ENCODE measurements at regions not wholly inside any gene's neighbourhood (a gene's known extent, or its start where the extent isn't known, plus 50 kb on each side); places are given as distances from the start of the nearest gene placed in this dataset.

DNA sequence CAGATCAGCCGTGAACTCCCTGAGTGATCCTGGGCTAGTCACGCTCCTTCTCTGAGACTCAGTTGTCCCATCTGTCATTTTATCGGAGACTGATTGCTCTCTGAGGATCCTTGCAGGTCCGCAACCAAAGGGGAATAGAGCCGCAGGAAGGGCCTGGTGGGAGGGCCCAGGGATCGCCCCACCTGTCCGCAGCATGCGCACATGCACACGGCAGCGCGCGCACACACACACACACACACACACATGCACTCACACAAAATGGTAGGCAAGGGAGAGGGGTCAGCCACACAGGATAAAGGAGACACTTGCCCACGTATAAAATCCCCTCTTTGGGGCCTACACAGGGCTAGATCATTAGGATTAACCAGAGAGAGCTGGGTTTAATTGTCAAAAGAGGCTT, 95.6 kb upstream of the FOXP4 start:
- DNase-seq (ENCODE audit: low read depth in 2 of 3, low spot score in 1 of 3): no peak

GRCh38 chr6:41451039-41451438, 95.1 kb upstream of the FOXP4 start:
- no peak for DNase-seq (ENCODE audit: low read depth in 2 of 3, low spot score in 1 of 3)

- no peak for DNase-seq (ENCODE audit: low read depth in 2 of 3, low spot score in 1 of 3)
Observed at GRCh38 chr6:41451515-41452163, 94.5 kb upstream of the FOXP4 start.

GRCh38 chr6:41452763-41453162, 93.4 kb upstream of the FOXP4 start:
- no peak for DNase-seq (ENCODE audit: low read depth in 2 of 3, low spot score in 1 of 3)

- no peak for DNase-seq (ENCODE audit: low read depth in 2 of 3, low spot score in 1 of 3)
Observed at GRCh38 chr6:41453244-41453643, 92.9 kb upstream of the FOXP4 start.

- DNase-seq (ENCODE audit: low read depth in 2 of 3, low spot score in 1 of 3): no peak
Observed at GRCh38 chr6:41454189-41454789, 91.9 kb upstream of the FOXP4 start.

DNA sequence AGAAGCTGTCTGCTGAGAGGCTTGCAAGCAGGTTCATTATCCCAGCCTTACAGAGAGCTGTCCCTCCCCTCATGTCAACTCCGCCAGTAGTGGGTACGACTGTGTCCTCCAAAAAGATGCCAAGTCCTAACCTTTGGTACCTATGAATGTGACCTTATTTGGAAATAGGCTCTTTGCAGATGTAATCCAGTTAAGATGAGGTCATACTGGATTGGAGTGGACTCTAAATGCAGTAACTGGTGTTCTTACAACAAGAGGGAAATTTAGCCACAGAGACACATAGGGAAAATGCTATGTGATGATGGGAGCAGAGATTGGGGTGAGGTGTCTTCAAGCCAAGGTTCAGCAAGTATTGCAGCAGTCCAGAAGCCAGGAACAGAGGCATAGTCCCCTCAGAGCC, 90.8 kb upstream of the FOXP4 start:
- DNase-seq (ENCODE audit: low read depth in 2 of 3, low spot score in 1 of 3): no peak

DNA sequence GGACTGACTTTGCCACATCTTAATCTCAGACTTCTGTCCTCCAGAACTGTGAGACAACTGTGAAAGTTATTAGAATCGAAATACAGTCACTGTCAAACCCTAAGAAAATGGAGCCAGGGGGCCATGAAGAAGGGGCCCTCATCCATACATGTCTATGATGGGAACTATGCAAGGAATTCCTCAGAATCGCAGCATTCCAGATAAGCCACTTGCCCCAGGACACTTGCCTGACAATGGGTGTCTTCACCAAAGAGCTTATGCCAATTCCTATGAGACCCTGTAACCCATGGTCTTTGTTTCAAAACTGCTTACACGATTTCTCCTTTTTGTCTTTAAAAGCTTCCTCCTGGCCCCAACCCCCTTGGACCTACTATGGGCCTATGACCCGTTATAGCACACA, 90.4 kb upstream of the FOXP4 start:
- DNase-seq (ENCODE audit: low read depth in 2 of 3, low spot score in 1 of 3): no peak

- no peak for DNase-seq (ENCODE audit: low read depth in 2 of 3, low spot score in 1 of 3)
Observed at GRCh38 chr6:41457303-41457670, 88.9 kb upstream of the FOXP4 start.

GRCh38 chr6:41459738-41460137, 86.4 kb upstream of the FOXP4 start:
- no peak for DNase-seq (ENCODE audit: low read depth in 2 of 3, low spot score in 1 of 3)

DNA sequence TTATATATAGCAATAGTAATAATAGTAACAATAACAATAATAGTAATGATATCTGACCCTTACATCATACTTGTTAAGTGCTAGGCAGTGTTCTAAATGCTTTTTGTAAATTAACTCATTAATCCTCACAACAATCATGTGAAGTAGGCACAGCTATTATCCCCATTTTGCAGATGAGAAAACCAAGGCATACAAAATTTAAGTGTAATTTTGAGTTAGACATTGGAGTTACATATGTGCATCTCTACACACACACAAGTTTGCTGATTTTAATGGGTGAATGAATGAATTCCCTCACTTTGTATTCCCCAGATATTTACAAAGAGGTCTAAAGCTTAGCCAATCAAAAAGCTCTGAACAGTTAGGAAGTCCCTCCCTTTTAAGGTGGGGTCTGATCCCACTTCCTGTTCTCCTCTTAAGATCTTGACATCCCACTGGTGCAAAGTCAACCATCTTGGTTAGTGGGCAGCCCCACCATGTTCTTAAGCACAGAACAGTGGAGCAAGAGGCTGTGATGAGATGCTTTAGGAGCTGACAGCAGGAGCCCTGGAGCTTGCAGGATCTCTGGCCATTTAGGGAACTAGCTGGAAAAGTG, 85.3 kb upstream of the FOXP4 start:
- no peak for DNase-seq (ENCODE audit: low read depth in 2 of 3, low spot score in 1 of 3)

- DNase-seq (ENCODE audit: low read depth in 2 of 3, low spot score in 1 of 3): no peak
Observed at GRCh38 chr6:41462033-41462432, 84.1 kb upstream of the FOXP4 start.

DNA sequence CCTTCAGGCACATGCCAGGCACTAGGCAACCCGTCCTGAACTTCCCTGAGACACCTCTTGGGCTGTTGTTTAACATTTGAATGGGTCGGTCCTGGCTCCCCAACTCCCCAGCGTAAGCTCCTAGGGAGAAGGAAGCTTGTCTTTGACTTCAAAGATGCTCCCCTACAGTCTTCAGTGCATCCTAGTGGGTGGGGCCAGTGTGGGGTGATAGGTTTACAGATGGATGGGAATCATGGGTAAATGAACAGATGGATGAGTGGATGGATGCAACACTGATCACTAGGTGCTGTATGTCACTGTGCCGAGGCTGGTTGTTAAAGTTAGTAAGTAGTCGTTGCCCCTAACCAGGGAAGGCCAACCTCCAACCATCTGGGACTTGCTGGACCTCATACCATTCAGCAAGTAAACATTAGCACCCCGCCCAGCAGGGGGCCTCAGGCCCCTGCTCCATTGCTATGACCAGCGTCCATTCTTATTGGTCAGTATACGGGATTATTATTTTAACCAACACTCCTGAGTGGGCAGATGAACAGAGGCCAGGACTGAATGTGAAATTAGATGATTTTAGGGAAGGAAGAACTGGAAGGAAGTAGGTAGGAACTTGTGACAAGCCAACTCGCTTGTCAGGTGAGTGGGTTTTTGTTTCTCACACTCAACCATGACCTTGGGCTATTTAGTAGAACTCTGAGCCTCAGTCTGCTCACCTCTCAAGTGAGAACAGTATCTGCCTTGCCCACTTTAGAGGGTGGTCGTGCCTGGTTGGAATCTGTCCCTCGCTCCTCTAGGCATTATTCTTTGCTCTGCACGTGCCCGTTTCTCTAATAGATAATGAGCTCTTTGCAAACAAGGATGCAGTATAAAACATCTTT, 82.9 kb upstream of the FOXP4 start:
- no peak for DNase-seq (ENCODE audit: low read depth in 2 of 3, low spot score in 1 of 3)

DNA sequence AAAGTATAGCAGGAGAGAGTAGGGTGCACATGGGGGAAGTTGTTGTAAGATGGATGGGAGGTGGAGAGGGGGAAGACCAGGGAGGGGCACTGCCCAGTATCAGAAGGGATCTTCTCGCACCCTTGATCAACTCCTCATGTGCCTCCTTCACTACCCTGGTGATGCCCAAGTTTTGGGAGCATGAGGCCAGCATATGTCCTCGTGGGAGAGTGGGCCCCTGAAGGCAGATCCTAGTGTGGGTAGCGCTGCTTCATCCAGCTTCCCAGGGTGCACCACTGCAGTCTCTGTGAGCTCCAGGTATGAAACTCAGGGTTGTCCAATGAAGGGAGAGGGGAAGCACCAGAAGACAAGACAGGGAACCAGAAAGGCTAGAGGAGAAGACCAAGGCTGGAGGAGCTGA, 82.2 kb upstream of the FOXP4 start:
- DNase-seq (ENCODE audit: low read depth in 2 of 3, low spot score in 1 of 3): no peak

- no peak for DNase-seq (ENCODE audit: low read depth in 2 of 3, low spot score in 1 of 3)
Observed at GRCh38 chr6:41464481-41464880, 81.7 kb upstream of the FOXP4 start.

DNA sequence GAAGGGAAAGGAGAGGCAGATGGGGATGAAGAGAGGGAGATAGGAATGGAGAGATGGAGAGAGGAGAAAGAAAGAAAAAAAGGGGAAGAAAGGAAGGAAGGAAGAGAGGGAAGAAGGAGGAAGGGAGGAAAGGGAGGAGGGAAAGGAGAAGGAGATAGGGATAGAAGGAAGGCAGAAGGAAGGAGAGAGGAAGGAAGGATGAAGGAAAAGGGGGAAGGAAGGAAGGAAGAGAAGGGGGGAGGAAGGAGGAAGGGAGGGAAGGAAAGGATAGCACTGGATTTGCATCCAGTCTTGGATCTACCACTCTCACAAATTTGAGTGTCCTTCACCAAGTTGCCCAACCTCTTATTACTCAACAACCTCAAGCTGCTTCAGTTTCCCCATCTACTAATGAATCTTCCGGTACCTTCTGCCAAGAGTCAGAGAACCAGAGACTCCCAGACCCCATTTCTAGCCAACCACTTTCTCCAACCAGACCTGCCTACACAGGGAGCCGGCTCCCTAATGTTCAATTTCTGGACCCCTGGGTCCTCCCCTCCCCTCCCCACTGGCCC, 79.7 kb upstream of the FOXP4 start:
- DNase-seq (ENCODE audit: low read depth in 2 of 3, low spot score in 1 of 3): no peak

DNA sequence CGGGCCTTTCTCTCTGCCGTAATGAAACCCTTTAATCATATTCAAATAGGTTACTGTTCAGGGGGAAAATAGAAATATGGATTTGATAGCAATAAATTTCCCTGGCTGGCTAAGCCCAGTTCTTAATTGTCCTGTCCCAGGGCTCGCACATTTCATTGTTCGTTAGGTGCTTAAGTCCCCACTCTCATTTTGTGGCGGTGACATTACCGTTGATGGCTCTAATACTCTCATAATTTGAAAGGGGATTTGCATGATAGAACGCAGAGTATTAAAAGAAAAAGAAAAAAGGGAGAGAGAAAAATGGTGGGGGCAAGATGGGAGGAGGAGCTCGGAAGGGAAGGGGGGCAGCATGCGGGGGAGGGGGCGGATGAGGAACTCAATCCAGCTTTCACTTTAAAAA, 79.1 kb upstream of the FOXP4 start:
- no peak for DNase-seq (ENCODE audit: low read depth in 2 of 3, low spot score in 1 of 3)

DNA sequence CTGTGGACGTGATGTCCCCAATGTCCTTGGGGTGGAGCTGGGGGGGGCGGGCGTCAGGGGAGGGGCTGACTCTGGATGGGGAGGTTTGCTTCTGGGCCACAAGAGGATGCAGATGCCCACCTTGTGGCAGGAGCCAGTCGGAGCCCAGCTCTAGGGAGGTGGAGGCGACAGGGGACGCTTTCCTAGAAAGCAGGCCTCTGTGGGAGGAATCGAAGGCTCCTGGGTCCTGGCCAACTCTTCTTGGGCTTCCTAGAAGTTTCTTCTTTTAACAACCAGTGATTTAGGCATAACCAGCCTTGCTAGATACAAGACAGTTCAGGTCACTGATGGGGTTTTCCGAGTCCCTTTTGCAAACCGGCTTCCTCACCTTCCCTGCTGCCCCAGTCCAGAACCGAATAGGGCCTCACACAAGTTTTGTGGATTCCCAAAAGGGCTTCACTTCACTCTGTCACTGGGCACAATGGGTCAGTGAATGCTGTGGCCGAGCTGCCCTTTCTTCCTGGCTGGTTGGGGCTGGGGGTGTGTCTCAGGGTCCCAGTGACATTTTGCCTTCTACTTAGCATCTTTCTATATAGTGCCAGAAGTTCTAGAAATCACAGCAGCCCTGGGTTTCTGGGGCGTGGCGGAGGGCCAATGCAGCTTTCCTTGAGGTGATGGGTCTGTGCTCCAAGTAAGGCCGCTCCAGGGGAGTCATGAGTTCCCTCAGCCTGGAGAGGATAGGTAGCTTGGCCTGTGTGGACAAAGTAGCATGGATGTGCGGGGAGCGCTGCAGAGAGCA, 78.4 kb upstream of the FOXP4 start:
- DNase-seq (ENCODE audit: low read depth in 2 of 3, low spot score in 1 of 3): no peak

DNA sequence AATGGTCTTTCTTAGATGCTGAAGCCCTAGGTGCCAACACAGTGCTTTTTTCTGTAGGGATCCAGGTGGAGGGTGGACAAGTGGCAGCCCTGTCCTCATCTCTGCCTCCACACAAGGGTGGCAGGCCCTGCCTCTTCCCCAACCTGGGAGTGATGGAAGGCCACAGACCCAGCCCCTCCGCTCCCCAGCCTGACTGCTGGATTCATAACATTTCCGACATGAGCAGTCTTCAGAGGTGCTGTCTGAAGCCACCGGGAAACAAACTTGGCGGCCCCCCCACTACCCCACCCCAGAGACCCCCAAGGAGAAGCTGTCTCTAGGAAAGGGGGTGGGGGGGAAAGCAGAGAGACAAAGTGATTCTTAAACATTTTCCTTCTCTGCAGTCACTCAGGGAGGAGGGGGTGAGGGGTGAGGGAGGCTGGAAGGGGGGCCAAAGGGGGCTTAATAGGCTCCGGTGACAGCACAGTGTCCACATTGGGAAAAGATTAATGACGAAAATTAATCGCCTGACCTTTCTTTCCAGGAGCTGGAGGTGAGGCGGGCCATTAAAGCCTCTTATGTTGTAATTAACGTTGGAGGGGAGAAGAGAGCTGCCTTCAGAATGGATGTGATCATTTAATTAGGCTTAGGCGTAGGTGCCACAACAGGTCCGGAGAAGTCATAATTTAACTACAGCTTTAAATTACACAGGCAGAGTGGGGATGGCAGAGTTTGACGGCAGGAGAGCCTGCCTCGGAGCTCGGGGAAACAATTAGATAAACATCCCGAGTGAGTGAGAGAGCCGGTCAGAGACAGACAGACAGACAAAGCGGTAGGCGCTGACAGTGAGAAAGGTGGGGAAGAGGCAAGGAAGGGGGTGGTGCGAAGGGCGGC, 76.8 kb upstream of the FOXP4 start:
- DNase-seq (ENCODE audit: low read depth in 2 of 3, low spot score in 1 of 3): no peak

- no peak for DNase-seq (ENCODE audit: low read depth in 2 of 3, low spot score in 1 of 3)
Observed at GRCh38 chr6:41470029-41470330, 76.2 kb upstream of the FOXP4 start.
